22Rv1 (cell line): ENCODE measurements at regions not wholly inside any gene's neighbourhood (a gene's known extent, or its start where the extent isn't known, plus 50 kb on each side); places are given as distances from the start of the nearest gene placed in this dataset.

Experiments
- ZFX ChIP-seq: fragments of 450-650 bp; IDR thresholded peaks from 2 replicates; pipeline ENCODE4 v1.6.1; 2017; ENCODE audit warnings: antibody characterized with exemption, borderline replicate concordance
- TF ChIP-seq, protein P1 (sequence below): fragments of 450-650 bp; IDR thresholded peaks from 2 replicates; pipeline ENCODE4 v1.5.1; 2017; ENCODE audit warnings: mild to moderate bottlenecking

DNA sequence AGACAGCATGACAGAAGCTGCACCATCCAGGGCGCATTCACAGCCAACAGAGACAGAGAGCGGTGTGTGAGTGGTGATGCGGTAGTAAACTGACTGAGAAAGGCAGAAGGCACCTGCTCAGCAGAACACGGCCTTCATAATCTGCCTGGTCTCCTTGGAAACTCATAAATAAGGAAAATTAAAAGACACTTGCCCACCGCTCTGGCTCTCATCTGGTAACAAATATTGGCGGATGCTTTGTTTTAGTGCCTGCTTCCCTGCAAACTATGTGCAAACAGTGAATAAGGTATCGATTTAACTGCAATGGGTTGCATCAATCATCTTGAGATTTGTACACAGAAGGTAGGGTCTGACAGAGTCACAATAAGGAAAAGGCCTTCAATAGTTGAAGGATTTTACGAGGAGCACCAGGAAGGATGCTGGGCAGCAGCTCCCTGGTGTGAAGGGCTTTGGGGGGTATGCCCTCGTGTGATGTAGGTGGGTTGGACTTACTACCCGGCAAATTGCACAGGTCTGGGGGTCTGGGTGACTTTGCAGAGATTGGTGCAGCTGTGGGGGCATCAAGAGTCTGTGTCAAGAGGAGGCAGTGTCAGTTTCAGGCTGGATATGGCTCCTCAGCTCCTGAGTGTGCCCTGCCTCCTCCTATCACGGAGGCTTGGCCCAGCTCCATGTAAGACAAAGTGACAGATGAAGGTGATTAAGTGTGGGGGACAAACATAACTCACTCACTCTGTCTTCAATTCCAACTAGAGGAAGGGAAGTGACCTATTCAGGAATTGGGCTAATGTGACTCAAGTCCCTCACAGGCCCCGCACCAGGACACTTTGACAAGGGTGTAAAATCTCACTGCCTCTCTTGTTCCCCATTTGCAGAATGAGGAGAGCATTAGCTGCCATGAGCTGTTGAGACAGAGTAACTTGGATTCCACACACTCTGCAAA is 166.7 kb downstream of the ICE1 start:
- TF ChIP-seq, protein P1, sequence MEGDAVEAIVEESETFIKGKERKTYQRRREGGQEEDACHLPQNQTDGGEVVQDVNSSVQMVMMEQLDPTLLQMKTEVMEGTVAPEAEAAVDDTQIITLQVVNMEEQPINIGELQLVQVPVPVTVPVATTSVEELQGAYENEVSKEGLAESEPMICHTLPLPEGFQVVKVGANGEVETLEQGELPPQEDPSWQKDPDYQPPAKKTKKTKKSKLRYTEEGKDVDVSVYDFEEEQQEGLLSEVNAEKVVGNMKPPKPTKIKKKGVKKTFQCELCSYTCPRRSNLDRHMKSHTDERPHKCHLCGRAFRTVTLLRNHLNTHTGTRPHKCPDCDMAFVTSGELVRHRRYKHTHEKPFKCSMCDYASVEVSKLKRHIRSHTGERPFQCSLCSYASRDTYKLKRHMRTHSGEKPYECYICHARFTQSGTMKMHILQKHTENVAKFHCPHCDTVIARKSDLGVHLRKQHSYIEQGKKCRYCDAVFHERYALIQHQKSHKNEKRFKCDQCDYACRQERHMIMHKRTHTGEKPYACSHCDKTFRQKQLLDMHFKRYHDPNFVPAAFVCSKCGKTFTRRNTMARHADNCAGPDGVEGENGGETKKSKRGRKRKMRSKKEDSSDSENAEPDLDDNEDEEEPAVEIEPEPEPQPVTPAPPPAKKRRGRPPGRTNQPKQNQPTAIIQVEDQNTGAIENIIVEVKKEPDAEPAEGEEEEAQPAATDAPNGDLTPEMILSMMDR = no peak
- no peak for TF ChIP-seq ZFX
